Lung (tissue), 11 donors: ENCODE measurements at regions not wholly inside any gene's neighbourhood (a gene's known extent, or its start where the extent isn't known, plus 50 kb on each side); places are given as distances from the start of the nearest gene placed in this dataset.

ENCODE experiments used
- ATAC-seq: fragments of 200-7000 bp; cut with Tn5 transposase; one replicate; pipeline ENCODE4 v1.9.1; 2020; ENCODE audit warnings: moderate number of reproducible peaks; ENCODE audit not compliant: insufficient read depth, low FRiP score
- DNase-seq, 3 donors: peaks; one replicate each; pipeline ENCODE4 v3.0.0-alpha.2; 2013 to 2017
- H3K27ac ChIP-seq, 2 donors: one replicate each; pipeline ENCODE4 v1.5.1; 2013; ENCODE audit warnings: mild to moderate bottlenecking in 2 of 2, moderate library complexity in 2 of 2, control low read depth in 1 of 2, inconsistent platforms in 1 of 2, low read depth in 1 of 2, low read length in 1 of 2
- H3K27me3 ChIP-seq, 3 donors: one replicate each; pipeline ENCODE4 v1.5.1; 2013; ENCODE audit warnings: low read length in 2 of 3; ENCODE audit not compliant: control insufficient read depth in 3 of 3, insufficient read depth in 3 of 3
- H3K36me3 ChIP-seq, 4 donors: one replicate each; pipeline ENCODE4 v1.5.1; 2013; ENCODE audit warnings: low read length in 4 of 4, mild to moderate bottlenecking in 1 of 4, moderate library complexity in 1 of 4; ENCODE audit not compliant: control insufficient read depth in 4 of 4, insufficient read depth in 4 of 4
- H3K4me1 ChIP-seq, 5 donors: one replicate each; pipeline ENCODE4 v1.5.1; 2013; ENCODE audit warnings: low read length in 5 of 5, mild to moderate bottlenecking in 2 of 5, moderate library complexity in 1 of 5; ENCODE audit not compliant: control insufficient read depth in 5 of 5, insufficient read depth in 5 of 5
- H3K4me3 ChIP-seq: one replicate; pipeline ENCODE4 v1.5.1; 2013; ENCODE audit warnings: mild to moderate bottlenecking, control low read depth, moderate library complexity
- H3K9ac ChIP-seq, 2 donors: one replicate each; pipeline ENCODE4 v1.5.1; 2013; ENCODE audit warnings: low read length in 2 of 2, control low read depth in 1 of 2; ENCODE audit not compliant: insufficient read depth in 1 of 2
- H3K9me3 ChIP-seq, 4 donors: one replicate each; pipeline ENCODE4 v1.5.1; 2013; ENCODE audit warnings: low read length in 3 of 4, mild to moderate bottlenecking in 1 of 4, moderate library complexity in 1 of 4; ENCODE audit not compliant: control insufficient read depth in 4 of 4, insufficient read depth in 3 of 4
- CTCF ChIP-seq: IDR thresholded peaks from 2 replicates; pipeline ENCODE4 v1.5.1; 2012; ENCODE audit warnings: mild to moderate bottlenecking; ENCODE audit errors: control extremely low read depth, extremely low read depth
- WGBS, 2 donors: extraction: QIAGEN DNeasy Blood & Tissue Kit; methylation state at CpG; one replicate each; pipeline ENCODE4 v1.1.7; 2013; 5-methylcytosine and 5-hydroxymethylcytosine counted together
- donor health status: control.
- donor health status: control.
- donor health status: Bipolar disorder and iron deficiency.
- donor health status: healthy.
- donor health status: DM: yes; HTN: yes; CAD: no.

- Histone ChIP-seq H3K4me3 (no peak overlapping the region), H3K4me1 (no peaks in the 10 kb centered on the region), H3K9me3 (no peaks in the 10 kb centered on the region), H3K27ac (no peak overlapping the region), H3K9ac (no peak overlapping the region), H3K27me3 (peaks cover 0 to 3% (median 0%) of the 10 kb centered on the region in 3 donors), H3K36me3 (no peaks in the 10 kb centered on the region)
- WGBS, 2 donors: 66 to 83% methylated on average over 9 of the region's 9 CpGs
- DNase-seq (no peak), ATAC-seq (no peak)
- TF ChIP-seq CTCF: no peak
These were observed 311.2 kb downstream of the NXPE2 start for GRCh38 chr11:114989536-114989935.

GRCh38 chr11:115005663-115006062 is 327.3 kb downstream of the NXPE2 start:
- Histone ChIP-seq H3K9ac (no peak overlapping the region), H3K9me3 (no peaks in the 10 kb centered on the region), H3K4me3 (no peak overlapping the region), H3K4me1 (peaks cover 0 to 2% (median 0%) of the 10 kb centered on the region in 5 donors), H3K27ac (no peak overlapping the region), H3K27me3 (no peaks in the 10 kb centered on the region), H3K36me3 (no peaks in the 10 kb centered on the region)
- 89% methylated on average over 2 of the region's 2 CpGs for WGBS, 2 donors
- TF ChIP-seq CTCF: no peak
- ATAC-seq (no peak), DNase-seq (no peak)

GRCh38 chr11:115007851-115008250 is 329.5 kb downstream of the NXPE2 start:
- TF ChIP-seq CTCF: no peak
- no peak for DNase-seq

GRCh38 chr11:115008799-115009198 is 330.5 kb downstream of the NXPE2 start:
- Histone ChIP-seq H3K27me3 (no peaks in the 10 kb centered on the region), H3K4me1 (peaks cover 0 to 2% (median 0%) of the 10 kb centered on the region in 5 donors), H3K9me3 (no peaks in the 10 kb centered on the region), H3K9ac (no peak overlapping the region), H3K4me3 (no peak overlapping the region), H3K36me3 (no peaks in the 10 kb centered on the region), H3K27ac (no peak overlapping the region)
- no peak for TF ChIP-seq CTCF
- DNase-seq: no peak
- WGBS, 2 donors: 64 to 65% methylated on average over 6 of the region's 6 CpGs
- no peak for ATAC-seq

More at GRCh38 chr11:115007851-115008250, 329.5 kb downstream of the NXPE2 start:
- Histone ChIP-seq H3K9me3 (no peaks in the 10 kb centered on the region), H3K27me3 (no peaks in the 10 kb centered on the region), H3K27ac (no peak overlapping the region), H3K36me3 (no peaks in the 10 kb centered on the region), H3K4me3 (no peak overlapping the region), H3K4me1 (peaks cover 0 to 2% (median 0%) of the 10 kb centered on the region in 5 donors), H3K9ac (no peak overlapping the region)
- ATAC-seq: no peak
- 53 to 88% methylated on average over 2 of the region's 2 CpGs for WGBS, 2 donors
